ENCODE measurements at regions not wholly inside any gene's neighbourhood (a gene's known extent, or its start where the extent isn't known, plus 50 kb on each side); places are given as distances from the start of the nearest gene placed in this dataset.

DNA sequence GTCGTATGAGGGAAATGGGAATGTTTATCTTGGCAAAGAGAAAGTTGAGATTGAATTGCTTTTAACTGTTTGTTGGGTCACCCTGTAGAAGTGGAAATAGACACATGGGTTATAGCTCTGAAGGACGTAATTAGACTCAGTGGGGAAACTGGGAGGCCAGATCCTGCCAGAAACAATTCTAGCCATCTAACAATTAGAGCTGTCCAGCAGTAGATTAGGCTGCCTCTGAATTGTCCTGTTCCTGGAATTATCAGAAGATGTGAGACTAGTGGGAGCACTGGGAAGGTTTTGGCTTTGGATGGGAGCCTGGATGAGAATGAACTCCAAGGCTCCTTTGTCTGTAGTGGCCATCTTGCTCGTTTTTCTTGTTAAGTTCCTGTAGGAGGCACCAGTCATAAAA is 61.9 kb upstream of the IGFBP7 start:
- no peak for DNase-seq (ENCODE audit: low spot score)

DNA sequence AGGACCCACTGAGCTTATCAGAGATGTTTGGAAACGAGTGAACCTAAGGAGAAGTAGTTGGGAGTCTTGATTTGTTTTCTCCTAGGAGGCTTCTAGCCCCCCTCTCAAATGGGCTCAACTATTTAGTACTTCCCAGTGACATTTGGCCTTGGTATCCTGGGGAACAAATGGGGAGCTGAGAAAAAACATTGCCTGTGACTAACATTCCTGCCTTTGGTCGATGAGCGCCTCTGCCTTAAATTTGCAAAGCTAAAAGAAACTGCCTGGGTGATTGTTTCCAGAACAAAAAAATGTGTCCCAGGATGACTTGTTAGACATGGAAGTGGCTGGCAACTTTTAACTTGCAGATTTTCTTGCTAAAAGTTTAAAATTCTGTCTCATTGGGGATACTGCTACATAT is 58.8 kb upstream of the IGFBP7 start:
- no peak for DNase-seq (ENCODE audit: low spot score)

GRCh38 chr4:57163530-57164459 is 53.6 kb upstream of the IGFBP7 start:
- DNase-seq (ENCODE audit: low spot score) = peak; percentile 91

- no peak for DNase-seq (ENCODE audit: low spot score)
Observed at GRCh38 chr4:57162499-57163019, 52.4 kb upstream of the IGFBP7 start.
